Stimulated activated naive B cell treated with anti-CD40 and anti-IgM and Interleukin-4, amounts not matched to agents 10 μg/mL and 1 μg/mL and 100 μg/mL, for 72 hours (primary cell): ENCODE measurements at regions not wholly inside any gene's neighbourhood (a gene's known extent, or its start where the extent isn't known, plus 50 kb on each side); places are given as distances from the start of the nearest gene placed in this dataset.
"Not testable (repeated sequence)": the region's sequence is repeated elsewhere in the genome, so short reads cannot be mapped to it uniquely, and the experiment has no call there.

ENCODE experiments used
- ATAC-seq, 2 donors: fragments of 150-1000 bp; cut with Tn5 transposase; replicated peaks; 2 replicates each; pipeline ENCODE4 v1.10.0; 2021; ENCODE audit warnings: moderate library complexity in 1 of 2
- DNase-seq: peaks from one replicate; pipeline ENCODE4 v3.0.0; 2021
- H3K27ac Mint-ChIP-seq: one replicate; pipeline ENCODE4 v1.8.0; 2022; ENCODE audit warnings: mild to moderate bottlenecking, mixed read lengths
- H3K27me3 Mint-ChIP-seq, 2 donors: one replicate each; pipeline ENCODE4 v1.8.0; 2022; ENCODE audit warnings: mixed read lengths in 2 of 2
- H3K36me3 Mint-ChIP-seq, 2 donors: one replicate each; pipeline ENCODE4 v1.8.0; 2022; ENCODE audit warnings: mixed read lengths in 2 of 2, mild to moderate bottlenecking in 1 of 2
- H3K4me1 Mint-ChIP-seq, 2 donors: one replicate each; pipeline ENCODE4 v1.8.0; 2022; ENCODE audit warnings: mixed read lengths in 2 of 2, mild to moderate bottlenecking in 1 of 2
- H3K4me3 Mint-ChIP-seq, 2 donors: one replicate each; pipeline ENCODE4 v1.8.0; 2022; ENCODE audit warnings: mild to moderate bottlenecking in 2 of 2, mixed read lengths in 2 of 2, moderate library complexity in 1 of 2
- H3K9me3 Mint-ChIP-seq, 2 donors: one replicate each; pipeline ENCODE4 v1.8.0; 2022; ENCODE audit warnings: mixed read lengths in 2 of 2, mild to moderate bottlenecking in 1 of 2

GRCh38 chr2:75870651-75871137 lies 160.0 kb upstream of the GCFC2 start:
- Mint-ChIP-seq H3K4me3 (no peak overlapping the region), H3K9me3 (peaks cover 2 to 3% of the 10 kb centered on the region in 2 donors), H3K27ac (no peak overlapping the region), H3K27me3 (no peaks in the 10 kb centered on the region), H3K36me3 (no peaks in the 10 kb centered on the region), H3K4me1 (no peaks in the 10 kb centered on the region)
- no peak for DNase-seq
- no peak for ATAC-seq

- Mint-ChIP-seq H3K9me3 (peaks cover 2 to 3% of the 10 kb centered on the region in 2 donors), H3K27me3 (no peaks in the 10 kb centered on the region), H3K27ac (no peak overlapping the region), H3K36me3 (no peaks in the 10 kb centered on the region), H3K4me3 (no peak overlapping the region), H3K4me1 (no peaks in the 10 kb centered on the region)
- DNase-seq: no peak
- ATAC-seq: no peak
Measured at GRCh38 chr2:75870133-75870532, 159.4 kb upstream of the GCFC2 start.

GRCh38 chr2:75865702-75866101 lies 155.0 kb upstream of the GCFC2 start:
- Mint-ChIP-seq H3K4me3 (no peak overlapping the region), H3K36me3 (no peaks in the 10 kb centered on the region), H3K4me1 (no peaks in the 10 kb centered on the region), H3K27me3 (no peaks in the 10 kb centered on the region), H3K9me3 (no peaks in the 10 kb centered on the region), H3K27ac (no peak overlapping the region)
- no peak for ATAC-seq
- no peak for DNase-seq

- Mint-ChIP-seq H3K27me3 (no peaks in the 10 kb centered on the region), H3K9me3 (no peaks in the 10 kb centered on the region), H3K27ac (no peak overlapping the region), H3K4me3 (no peak overlapping the region), H3K36me3 (no peaks in the 10 kb centered on the region), H3K4me1 (no peaks in the 10 kb centered on the region)
- no peak for DNase-seq
- no peak for ATAC-seq
Measured at GRCh38 chr2:75865083-75865482, 154.4 kb upstream of the GCFC2 start.

GRCh38 chr2:75862547-75862946 lies 151.8 kb upstream of the GCFC2 start:
- H3K27me3 Mint-ChIP-seq: no peaks in the 10 kb centered on the region
- no peaks in the 10 kb centered on the region for H3K4me1 Mint-ChIP-seq
- H3K36me3 Mint-ChIP-seq: no peaks in the 10 kb centered on the region
- ATAC-seq (no peak), DNase-seq (no peak)
- peaks cover 0 to 2% of the 10 kb centered on the region in 2 donors for H3K9me3 Mint-ChIP-seq
- H3K27ac Mint-ChIP-seq: no peak overlapping the region
- no peak overlapping the region for H3K4me3 Mint-ChIP-seq

GRCh38 chr2:75853436-75853835 lies 142.7 kb upstream of the GCFC2 start:
- no peaks in the 10 kb centered on the region for H3K27me3 Mint-ChIP-seq
- no peaks in the 10 kb centered on the region for H3K36me3 Mint-ChIP-seq
- H3K4me3 Mint-ChIP-seq: no peak overlapping the region
- no peak for DNase-seq
- no peak for ATAC-seq
- no peak overlapping the region for H3K27ac Mint-ChIP-seq
- H3K4me1 Mint-ChIP-seq: no peaks in the 10 kb centered on the region
- H3K9me3 Mint-ChIP-seq: peaks cover 13 to 17% of the 10 kb centered on the region in 2 donors

GRCh38 chr2:75852639-75853038 lies 141.9 kb upstream of the GCFC2 start:
- no peak overlapping the region for H3K4me3 Mint-ChIP-seq
- ATAC-seq (no peak), DNase-seq (no peak)
- H3K27ac Mint-ChIP-seq: no peak overlapping the region
- H3K36me3 Mint-ChIP-seq: no peaks in the 10 kb centered on the region
- H3K27me3 Mint-ChIP-seq: no peaks in the 10 kb centered on the region
- no peaks in the 10 kb centered on the region for H3K4me1 Mint-ChIP-seq
- H3K9me3 Mint-ChIP-seq: peaks cover 13 to 17% of the 10 kb centered on the region in 2 donors

- H3K4me1 Mint-ChIP-seq: no peaks in the 10 kb centered on the region
- DNase-seq (no peak), ATAC-seq (no peak)
- no peaks in the 10 kb centered on the region for H3K36me3 Mint-ChIP-seq
- no peaks in the 10 kb centered on the region for H3K9me3 Mint-ChIP-seq
- no peaks in the 10 kb centered on the region for H3K27me3 Mint-ChIP-seq
- H3K4me3 Mint-ChIP-seq: no peak overlapping the region
- no peak overlapping the region for H3K27ac Mint-ChIP-seq
Measured at GRCh38 chr2:75846683-75847190, 136.0 kb upstream of the GCFC2 start.

- no peaks in the 10 kb centered on the region for H3K27me3 Mint-ChIP-seq
- no peak overlapping the region for H3K27ac Mint-ChIP-seq
- H3K4me1 Mint-ChIP-seq: no peaks in the 10 kb centered on the region
- no peak for ATAC-seq
- H3K36me3 Mint-ChIP-seq: no peaks in the 10 kb centered on the region
- peaks cover 0 to 1% of the 10 kb centered on the region in 2 donors for H3K9me3 Mint-ChIP-seq
- no peak overlapping the region for H3K4me3 Mint-ChIP-seq
- DNase-seq: no peak
Measured at GRCh38 chr2:75844651-75845050, 133.9 kb upstream of the GCFC2 start.

- DNase-seq, H3K36me3 Mint-ChIP-seq, H3K27me3 Mint-ChIP-seq, H3K4me3 Mint-ChIP-seq, H3K4me1 Mint-ChIP-seq, H3K9me3 Mint-ChIP-seq, ATAC-seq, H3K27ac Mint-ChIP-seq: not testable (repeated sequence)
Measured at GRCh38 chr2:75834588-75834987, 123.9 kb upstream of the GCFC2 start.

GRCh38 chr2:75833386-75833785 lies 122.7 kb upstream of the GCFC2 start:
- H3K36me3 Mint-ChIP-seq: no peaks in the 10 kb centered on the region
- no peak overlapping the region for H3K4me3 Mint-ChIP-seq
- H3K4me1 Mint-ChIP-seq: no peaks in the 10 kb centered on the region
- no peak for ATAC-seq
- no peaks in the 10 kb centered on the region for H3K27me3 Mint-ChIP-seq
- H3K9me3 Mint-ChIP-seq: peaks cover 0 to 7% of the 10 kb centered on the region in 2 donors
- no peak overlapping the region for H3K27ac Mint-ChIP-seq
- DNase-seq: no peak

- no peaks in the 10 kb centered on the region for H3K27me3 Mint-ChIP-seq
- H3K9me3 Mint-ChIP-seq: peaks cover 0 to 14% of the 10 kb centered on the region in 2 donors
- ATAC-seq (no peak), DNase-seq (no peak)
- no peaks in the 10 kb centered on the region for H3K36me3 Mint-ChIP-seq
- no peak overlapping the region for H3K27ac Mint-ChIP-seq
- H3K4me1 Mint-ChIP-seq: no peaks in the 10 kb centered on the region
- no peak overlapping the region for H3K4me3 Mint-ChIP-seq
Measured at GRCh38 chr2:75828826-75829225, 118.1 kb upstream of the GCFC2 start.

GRCh38 chr2:75823515-75823914 lies 112.8 kb upstream of the GCFC2 start:
- DNase-seq, ATAC-seq, H3K27me3 Mint-ChIP-seq, H3K36me3 Mint-ChIP-seq, H3K4me1 Mint-ChIP-seq, H3K4me3 Mint-ChIP-seq, H3K27ac Mint-ChIP-seq: not testable (repeated sequence)
- peaks cover 0 to 13% of the 10 kb centered on the region in 2 donors for H3K9me3 Mint-ChIP-seq

- H3K27ac Mint-ChIP-seq: no peak overlapping the region
- ATAC-seq: no peak
- peaks cover 0 to 13% of the 10 kb centered on the region in 2 donors for H3K9me3 Mint-ChIP-seq
- H3K36me3 Mint-ChIP-seq: no peaks in the 10 kb centered on the region
- H3K4me1 Mint-ChIP-seq: no peaks in the 10 kb centered on the region
- no peak for DNase-seq
- no peak overlapping the region for H3K4me3 Mint-ChIP-seq
- H3K27me3 Mint-ChIP-seq: no peaks in the 10 kb centered on the region
Measured at GRCh38 chr2:75822336-75822735, 111.6 kb upstream of the GCFC2 start.

GRCh38 chr2:75820693-75821092 lies 110.0 kb upstream of the GCFC2 start:
- peaks cover 0 to 12% of the 10 kb centered on the region in 2 donors for H3K9me3 Mint-ChIP-seq
- H3K4me3 Mint-ChIP-seq: no peak overlapping the region
- no peaks in the 10 kb centered on the region for H3K4me1 Mint-ChIP-seq
- no peak overlapping the region for H3K27ac Mint-ChIP-seq
- DNase-seq: no peak
- H3K36me3 Mint-ChIP-seq: no peaks in the 10 kb centered on the region
- no peak for ATAC-seq
- no peaks in the 10 kb centered on the region for H3K27me3 Mint-ChIP-seq
